22Rv1 (cell line): ENCODE measurements at regions not wholly inside any gene's neighbourhood (a gene's known extent, or its start where the extent isn't known, plus 50 kb on each side); places are given as distances from the start of the nearest gene placed in this dataset.

Source experiments
- CTCF ChIP-seq: fragments of 450-650 bp; IDR thresholded peaks from 2 replicates; pipeline ENCODE4 v1.5.1; 2017; ENCODE audit warnings: mild to moderate bottlenecking
- ZFX ChIP-seq: fragments of 450-650 bp; IDR thresholded peaks from 2 replicates; pipeline ENCODE4 v1.6.1; 2017; ENCODE audit warnings: antibody characterized with exemption, borderline replicate concordance

GRCh38 chr21:19695796-19696195 is 1292.2 kb upstream of the TMPRSS15 start:
- no peak for TF ChIP-seq CTCF
- TF ChIP-seq ZFX = no peak
